H1 (cell line): ENCODE measurements at regions not wholly inside any gene's neighbourhood (a gene's known extent, or its start where the extent isn't known, plus 50 kb on each side); places are given as distances from the start of the nearest gene placed in this dataset.
A peak's percentile ranks its signal among the peaks of the same experiment; 100 is the strongest.

ENCODE experiments used
- CTCF ChIA-PET: fragments of 300-600 bp; sonication (Branson Sonifier 250); formaldehyde crosslinking; loops from one replicate; lab custom pipeline; 2021; ENCODE audit not compliant: partially characterized antibody; lab: Charles Lee
- POLR2A ChIA-PET: fragments of 300-600 bp; sonication (Branson Sonifier 250); formaldehyde crosslinking; loops from one replicate; lab custom pipeline; 2021; ENCODE audit warnings: inconsistent platforms; ENCODE audit not compliant: partially characterized antibody; lab: Charles Lee
- DNase-seq, 2 experiments: peaks; one replicate each; pipeline versions ENCODE4 v3.0.0 to v3.0.0-alpha.2; 2010 to 2022; ENCODE audit warnings: low spot score in 2 of 2, low read depth in 1 of 2, mixed read lengths in 1 of 2
- FAIRE-seq: peaks from 2 replicates; lab custom pipeline; 2011; peaks lifted over from hg19 to GRCh38; lab: Jason Lieb, UNC
- H2AFZ ChIP-seq: 2 replicates; pipeline ENCODE4 v1.8.1; 2012; ENCODE audit warnings: low read length, inconsistent platforms
- H2AK5ac ChIP-seq: 2 replicates; pipeline ENCODE4 v1.6.1; 2013; ENCODE audit warnings: low read depth, low read length
- H2BK120ac ChIP-seq: replicated peaks from 2 replicates; pipeline ENCODE3; 2013; ENCODE audit warnings: low read depth, low read length, inconsistent platforms
- H2BK12ac ChIP-seq: 2 replicates; pipeline ENCODE4 v1.6.1; 2013; ENCODE audit warnings: low read depth, low read length
- H2BK15ac ChIP-seq: 2 replicates; pipeline ENCODE4 v1.6.1; 2013; ENCODE audit warnings: low read length
- H2BK20ac ChIP-seq: 2 replicates; pipeline ENCODE4 v1.6.1; 2013; ENCODE audit warnings: low read length
- H2BK5ac ChIP-seq: 2 replicates; pipeline ENCODE4 v1.6.1; 2013; ENCODE audit warnings: low read depth, low read length
- H3K14ac ChIP-seq: 2 replicates; pipeline ENCODE4 v1.6.1; 2013; ENCODE audit warnings: inconsistent platforms; ENCODE audit not compliant: insufficient read length
- H3K18ac ChIP-seq: 2 replicates; pipeline ENCODE4 v1.6.1; 2013; ENCODE audit warnings: low read length; ENCODE audit errors: extremely low read depth
- H3K23ac ChIP-seq: 2 replicates; pipeline ENCODE4 v1.6.1; 2013; ENCODE audit warnings: inconsistent platforms; ENCODE audit not compliant: insufficient read length
- H3K23me2 ChIP-seq: 2 replicates; pipeline ENCODE4 v1.6.1; 2013; ENCODE audit warnings: low read depth, low read length
- H3K27ac ChIP-seq: 2 replicates; pipeline ENCODE4 v1.6.1; 2011; ENCODE audit warnings: low read depth, low read length, inconsistent platforms
- H3K27me3 ChIP-seq, 4 experiments: replicated peaks in 1 of 4; 1 replicate in 1 of 4; 2 replicates in 3 of 4; pipeline versions ENCODE4 v1.6.1 to v1.8.1; 2011 to 2013; ENCODE audit warnings: low read length in 3 of 4, mild to moderate bottlenecking in 3 of 4, inconsistent platforms in 2 of 4, mixed read lengths in 2 of 4, moderate library complexity in 1 of 4; ENCODE audit not compliant: control insufficient read depth in 3 of 4, insufficient read depth in 3 of 4; ENCODE audit errors: extremely low read depth in 1 of 4
- H3K36me3 ChIP-seq, 4 experiments: 2 replicates each; pipeline versions ENCODE4 v1.6.1 to v1.8.1; 2011 to 2013; ENCODE audit warnings: mild to moderate bottlenecking in 4 of 4, low read length in 3 of 4, moderate library complexity in 2 of 4, control low read depth in 1 of 4, inconsistent platforms in 1 of 4; ENCODE audit not compliant: insufficient read depth in 4 of 4, control insufficient read depth in 2 of 4
- H3K4ac ChIP-seq: replicated peaks from 2 replicates; pipeline ENCODE3; 2013; ENCODE audit warnings: low read length, low read depth, mixed read lengths, inconsistent platforms; ENCODE audit not compliant: insufficient read length
- H3K4me1 ChIP-seq, 4 experiments: replicated peaks in 1 of 4; 1 replicate in 1 of 4; 2 replicates in 3 of 4; pipeline versions ENCODE4 v1.6.1 to v1.8.1; 2011 to 2013; ENCODE audit warnings: low read length in 3 of 4, inconsistent platforms in 2 of 4, mixed read lengths in 1 of 4; ENCODE audit not compliant: insufficient read depth in 4 of 4, control insufficient read depth in 3 of 4
- H3K4me2 ChIP-seq, 2 experiments: 2 replicates each; pipeline versions ENCODE4 v1.6.1 to v1.8.1; 2011 to 2013; ENCODE audit warnings: low read depth in 2 of 2, low read length in 2 of 2, control low read depth in 1 of 2, inconsistent platforms in 1 of 2, mild to moderate bottlenecking in 1 of 2; ENCODE audit not compliant: insufficient read depth in 1 of 2
- H3K4me3 ChIP-seq, 4 experiments: fragments of 200-600, 300-600 bp in 1 of 4; sonication (generic), shearing (Covaris generic), sonication (Bioruptor Twin) in 1 of 4; 2 replicates each; pipeline versions ENCODE4 v1.5.1 to v1.8.1; 2011 to 2016; ENCODE audit warnings: low read length in 4 of 4, low read depth in 3 of 4, control low read depth in 2 of 4, inconsistent platforms in 2 of 4, mild to moderate bottlenecking in 2 of 4, mixed read lengths in 1 of 4, moderate library complexity in 1 of 4; ENCODE audit not compliant: insufficient read depth in 2 of 4; ENCODE audit errors: extremely low read depth in 1 of 4
- H3K56ac ChIP-seq: replicated peaks from 2 replicates; pipeline ENCODE3; 2013; ENCODE audit warnings: low read depth, mild to moderate bottlenecking, mixed read lengths, low read length, inconsistent platforms; ENCODE audit not compliant: insufficient read length
- H3K79me1 ChIP-seq: 2 replicates; pipeline ENCODE4 v1.6.1; 2013; ENCODE audit warnings: low read depth, low read length, control low read depth
- H3K79me2 ChIP-seq, 2 experiments: 2 replicates each; pipeline versions ENCODE4 v1.6.1 to v1.8.1; 2012 to 2013; ENCODE audit warnings: low read length in 2 of 2, mild to moderate bottlenecking in 2 of 2, inconsistent platforms in 1 of 2; ENCODE audit not compliant: insufficient read depth in 2 of 2, control insufficient read depth in 1 of 2
- H3K9ac ChIP-seq, 4 experiments: replicated peaks in 1 of 4; 1 replicate in 1 of 4; 2 replicates in 3 of 4; pipeline versions ENCODE4 v1.6.1 to v1.8.1; 2011 to 2013; ENCODE audit warnings: low read depth in 3 of 4, low read length in 3 of 4, control low read depth in 2 of 4, mild to moderate bottlenecking in 2 of 4, moderate library complexity in 2 of 4, inconsistent platforms in 1 of 4; ENCODE audit errors: extremely low read depth in 1 of 4
- H3K9me3 ChIP-seq, 2 experiments: 2 replicates each; pipeline versions ENCODE4 v1.6.1 to v1.8.1; 2012 to 2013; ENCODE audit warnings: mild to moderate bottlenecking in 2 of 2, moderate library complexity in 2 of 2, control low read depth in 1 of 2, inconsistent platforms in 1 of 2, low read depth in 1 of 2, low read length in 1 of 2, mixed read lengths in 1 of 2; ENCODE audit not compliant: insufficient read depth in 2 of 2
- H4K20me1 ChIP-seq, 2 experiments: replicated peaks in 1 of 2; 2 replicates each; pipeline versions ENCODE3 to v1.8.1; 2011 to 2013; ENCODE audit warnings: inconsistent platforms in 2 of 2, low read length in 2 of 2, mild to moderate bottlenecking in 1 of 2; ENCODE audit not compliant: insufficient read depth in 2 of 2, control insufficient read depth in 1 of 2
- H4K5ac ChIP-seq: 2 replicates; pipeline ENCODE4 v1.6.1; 2013; ENCODE audit warnings: low read length, low read depth, mixed read lengths, inconsistent platforms; ENCODE audit not compliant: insufficient read length
- H4K8ac ChIP-seq: 2 replicates; pipeline ENCODE4 v1.8.0; 2013; ENCODE audit warnings: mild to moderate bottlenecking, moderate library complexity, low read length, inconsistent platforms; ENCODE audit not compliant: insufficient read depth; ENCODE audit errors: extremely low read depth
- H4K91ac ChIP-seq: replicated peaks from 2 replicates; pipeline ENCODE3; 2013; ENCODE audit warnings: low read length, mixed read lengths, inconsistent platforms; ENCODE audit not compliant: insufficient read length
- CBX5 ChIP-seq: fragments of 300-800, 300-1000 bp; sonication (generic); IDR thresholded peaks from 2 replicates; pipeline ENCODE4 v1.7.1; 2016; ENCODE audit warnings: antibody characterized with exemption, low read length, low read depth
- EP300 ChIP-seq, 2 experiments: IDR thresholded peaks; 1 replicate in 1 of 2; 2 replicates in 1 of 2; pipeline ENCODE4 v1.6.1; 2011 to 2012; ENCODE audit warnings: low read depth in 2 of 2, low read length in 2 of 2, mild to moderate bottlenecking in 2 of 2, borderline replicate concordance in 1 of 2, inconsistent platforms in 1 of 2, moderate library complexity in 1 of 2
- GTF2F1 ChIP-seq: IDR thresholded peaks from 2 replicates; pipeline ENCODE4 v1.6.1; 2012; ENCODE audit warnings: low read depth, low read length, improper control_type of control experiment, borderline replicate concordance
- MAFK ChIP-seq: IDR thresholded peaks from 2 replicates; pipeline ENCODE4 v1.6.1; 2012; ENCODE audit warnings: low read depth, mild to moderate bottlenecking, improper control_type of control experiment, low read length
- NANOG ChIP-seq: IDR thresholded peaks from 2 replicates; pipeline ENCODE4 v1.6.1; 2011; ENCODE audit warnings: low read length, low read depth, mild to moderate bottlenecking, inconsistent platforms; ENCODE audit not compliant: insufficient read depth, poor library complexity, severe bottlenecking
- NRF1 ChIP-seq: IDR thresholded peaks from 2 replicates; pipeline ENCODE4 v1.6.1; 2011; ENCODE audit warnings: mild to moderate bottlenecking, low read depth, low read length, improper control_type of control experiment
- POLR2A ChIP-seq, 2 experiments: IDR thresholded peaks; 1 replicate in 1 of 2; 2 replicates in 1 of 2; pipeline ENCODE4 v1.6.1; 2011; ENCODE audit warnings: low read depth in 2 of 2, low read length in 2 of 2, mild to moderate bottlenecking in 2 of 2; ENCODE audit errors: control extremely low read depth in 1 of 2
- RFX5 ChIP-seq: IDR thresholded peaks from 2 replicates; pipeline ENCODE4 v1.6.1; 2011; ENCODE audit warnings: low read depth, low read length, improper control_type of control experiment, borderline replicate concordance
- RXRA ChIP-seq: IDR thresholded peaks from 2 replicates; pipeline ENCODE4 v1.6.1; 2011; ENCODE audit warnings: low read depth, mild to moderate bottlenecking, low read length, moderate library complexity; ENCODE audit not compliant: insufficient read depth
- SP2 ChIP-seq: IDR thresholded peaks from 2 replicates; pipeline ENCODE4 v1.6.1; 2012; ENCODE audit warnings: mild to moderate bottlenecking, low read length, inconsistent platforms
- SUZ12 ChIP-seq: fragments of 200-600 bp; sonication (generic); IDR thresholded peaks from 2 replicates; pipeline ENCODE4 v1.6.1; 2012; ENCODE audit warnings: mild to moderate bottlenecking, inconsistent platforms, low read length, moderate library complexity, mixed read lengths
- TEAD4 ChIP-seq: IDR thresholded peaks from 2 replicates; pipeline ENCODE4 v1.6.1; 2012; ENCODE audit warnings: low read depth, low read length, inconsistent platforms, mixed read lengths
- WGBS, 2 experiments: shearing (Covaris generic) in 1 of 2; methylation state at CpG; one replicate each; pipeline versions ENCODE4 v1.1.6 to v1.1.7; 2013 to 2015; ENCODE audit warnings: low lambda C conversion rate in 2 of 2, mixed read lengths in 2 of 2, inconsistent platforms in 1 of 2, low coverage in 1 of 2, missing lambda C conversion rate in 1 of 2; ENCODE audit not compliant: insufficient replicate concordance in 2 of 2, insufficient coverage in 1 of 2, insufficient read length in 1 of 2; ENCODE audit errors: extremely low coverage in 1 of 2, missing lambda C conversion rate in 1 of 2; 5-methylcytosine and 5-hydroxymethylcytosine counted together
- TF ChIP-seq, protein P1 (sequence below): IDR thresholded peaks from 2 replicates; pipeline ENCODE4 v1.6.1; 2012; ENCODE audit warnings: inconsistent platforms

DNA sequence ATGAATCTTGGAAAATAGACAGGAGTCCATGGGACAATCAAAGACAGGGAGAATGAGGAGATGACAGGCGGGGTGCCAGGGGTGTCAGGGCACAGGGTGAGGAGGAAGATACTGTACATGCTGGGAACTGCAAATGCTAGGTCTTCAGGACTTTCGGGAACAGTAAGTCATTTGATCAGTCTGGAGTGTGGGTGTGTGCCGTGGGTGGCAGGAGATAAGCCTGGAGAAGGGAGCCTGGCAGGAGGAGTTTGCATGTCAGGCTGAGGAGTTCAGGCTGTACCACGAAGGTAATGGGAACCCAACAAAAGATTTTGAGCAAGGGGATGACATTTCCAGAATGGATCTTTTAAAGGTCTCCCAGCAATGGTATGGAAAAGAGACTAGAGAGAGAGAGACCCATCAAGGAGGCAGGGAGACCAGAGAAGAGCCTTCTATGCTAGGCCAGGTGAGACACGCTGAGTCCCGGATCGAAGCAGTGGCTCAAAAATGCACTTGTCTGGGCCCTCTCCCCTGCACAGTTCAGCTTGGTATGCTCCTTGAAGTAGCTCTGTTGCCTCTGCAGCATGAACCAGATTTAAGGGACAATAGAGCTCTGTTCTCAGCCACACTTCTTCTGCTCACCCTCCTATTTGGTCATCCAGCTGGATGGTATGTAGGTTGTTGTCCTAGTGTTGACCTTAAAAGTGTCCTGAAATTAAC is 77.0 kb upstream of the FER start:
- Histone ChIP-seq H3K27me3 (peaks cover 0 to 5% (median 0%) of the 10 kb centered on the region in 4 experiments; a peak in 3 of 7 replicates), H3K23ac (no peak overlapping the region)
- TF ChIP-seq EP300 (IDR thresholded peaks at IDR 0.05; ENCODE audit: borderline replicate concordance in 1 of 2, low read depth in 2 of 2, low read length in 2 of 2) = no peak
- no peak for TF ChIP-seq NANOG
- TF ChIP-seq RXRA = no peak
- TF ChIP-seq SP2 = no peak
- no peak for TF ChIP-seq CBX5
- TF ChIP-seq POLR2A (IDR thresholded peaks at IDR 0.05; ENCODE audit: control extremely low read depth in 1 of 2, low read depth in 2 of 2, low read length in 2 of 2) = no peak
- TF ChIP-seq TEAD4 = no peak
- no peak for TF ChIP-seq NRF1
- TF ChIP-seq RFX5 = no peak
- TF ChIP-seq, protein P1, sequence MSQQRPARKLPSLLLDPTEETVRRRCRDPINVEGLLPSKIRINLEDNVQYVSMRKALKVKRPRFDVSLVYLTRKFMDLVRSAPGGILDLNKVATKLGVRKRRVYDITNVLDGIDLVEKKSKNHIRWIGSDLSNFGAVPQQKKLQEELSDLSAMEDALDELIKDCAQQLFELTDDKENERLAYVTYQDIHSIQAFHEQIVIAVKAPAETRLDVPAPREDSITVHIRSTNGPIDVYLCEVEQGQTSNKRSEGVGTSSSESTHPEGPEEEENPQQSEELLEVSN = no peak
- TF ChIP-seq GTF2F1 = no peak
- no peak for TF ChIP-seq SUZ12
- TF ChIP-seq MAFK = no peak

More for the DNA sequence above, 77.0 kb upstream of the FER start:
- Histone ChIP-seq H4K20me1 (no peaks in the 10 kb centered on the region), H2BK5ac (no peak overlapping the region), H2BK120ac (no peak overlapping the region), H3K4ac (no peak overlapping the region), H3K4me1 (peaks cover 0 to 5% (median 0%) of the 10 kb centered on the region in 4 experiments; a peak in 1 of 7 replicates), H3K36me3 (no peaks in the 10 kb centered on the region), H3K23me2 (no peaks in the 10 kb centered on the region), H3K27ac (no peak overlapping the region), H4K8ac (no peak overlapping the region), H3K4me3 (no peak overlapping the region), H2AFZ (no peak overlapping the region), H3K14ac (no peak overlapping the region), H3K9ac (no peak overlapping the region), H4K5ac (no peak overlapping the region), H2AK5ac (no peak overlapping the region), H3K79me2 (no peaks in the 10 kb centered on the region), H3K79me1 (no peaks in the 10 kb centered on the region), H3K9me3 (no peaks in the 10 kb centered on the region), H4K91ac (no peak overlapping the region), H3K18ac (no peak overlapping the region), H2BK12ac (no peak overlapping the region), H3K56ac (no peak overlapping the region), H3K4me2 (no peak overlapping the region), H2BK15ac (0 out of 2 replicates have a peak overlapping the region, but pooled peaks have one; percentile 34), H2BK20ac (no peak overlapping the region)
- WGBS, 2 experiments = 78% methylated on average over 7 of the region's 7 CpGs; no CpG with 5 or more reads in 1 of the 2 experiments
- POLR2A ChIA-PET = no interaction called here
- CTCF ChIA-PET = interaction anchor here (2.8 kb wide), 1 partner anchor 10 kb away, joined by 8 read pairs; no protein-coding TSS in a partner anchor
- DNase-seq (no peak), FAIRE-seq (no peak)
